Mucosa of descending colon (tissue), 3 donors: ENCODE measurements at regions not wholly inside any gene's neighbourhood (a gene's known extent, or its start where the extent isn't known, plus 50 kb on each side); places are given as distances from the start of the nearest gene placed in this dataset.

Experiments used
- ATAC-seq: fragments of 200-7000 bp; cut with Tn5 transposase; one replicate; pipeline ENCODE4 v1.9.1; 2020; ENCODE audit warnings: mild to moderate bottlenecking, moderate library complexity
- DNase-seq, 3 donors: peaks; one replicate each; pipeline ENCODE4 v3.0.0-alpha.2; 2020
- H3K36me3 ChIP-seq: fragments of 200-600 bp; one replicate; pipeline ENCODE4 v1.8.0; 2021; ENCODE audit warnings: low read depth, mild to moderate bottlenecking
- H3K4me1 ChIP-seq: fragments of 200-600 bp; one replicate; pipeline ENCODE4 v1.8.0; 2021; ENCODE audit warnings: low read depth, mild to moderate bottlenecking
- H3K4me3 ChIP-seq: fragments of 200-600 bp; one replicate; pipeline ENCODE4 v1.8.0; 2021; ENCODE audit warnings: mild to moderate bottlenecking
- H3K9me3 ChIP-seq: fragments of 200-600 bp; one replicate; pipeline ENCODE4 v1.8.0; 2021; ENCODE audit warnings: mild to moderate bottlenecking
- CTCF ChIP-seq: fragments of 200-600 bp; IDR thresholded peaks from one replicate; pipeline ENCODE4 v1.8.0; 2022; ENCODE audit warnings: antibody characterized with exemption, mild to moderate bottlenecking
- intact Hi-C, 2 donors: fragments of 100-400 bp; cut with DNase I in 1 of 2; cut with micrococcal nuclease in 1 of 2; formaldehyde crosslinking; loops; one replicate each; pipeline versions ENCODE4 v1.11.0 to v1.11.1; 2022; cut with DNase I, micrococcal nuclease
- donor health status: DM: no; HTN: no; CAD: no; lungs with moderate emphysema.
- donor health status: DM: no; HTN: no; CAD: no.
- donor health status: DM: no; HTN: yes; CAD: no.

DNA sequence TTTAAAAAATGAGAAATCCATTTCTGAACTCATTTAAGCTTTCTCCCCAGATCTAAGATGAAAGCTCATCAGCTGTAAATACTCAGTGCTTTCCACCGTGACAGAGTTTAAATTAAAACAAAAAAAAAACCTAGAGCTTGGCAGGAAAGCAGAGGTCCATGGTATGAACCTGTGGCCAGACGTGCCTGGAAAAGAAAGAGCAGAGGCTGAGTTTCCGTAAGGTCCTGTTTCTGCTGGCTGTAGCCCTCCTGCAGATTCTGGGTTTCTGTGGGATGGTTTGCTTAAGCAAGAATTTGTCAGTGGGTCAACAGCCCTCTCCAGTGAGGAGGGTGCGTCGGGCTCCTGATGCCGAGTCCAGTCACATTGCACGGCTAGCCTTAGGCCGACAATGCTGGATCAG is 383.2 kb downstream of the SAMD5 start:
- H3K36me3 ChIP-seq = no peaks in the 10 kb centered on the region
- TF ChIP-seq CTCF = no peak
- H3K9me3 ChIP-seq = no peaks in the 10 kb centered on the region
- no peak for DNase-seq
- no peaks in the 10 kb centered on the region for H3K4me1 ChIP-seq
- ATAC-seq = no peak
- intact Hi-C loops = no loop called here
- no peak overlapping the region for H3K4me3 ChIP-seq

- H3K4me3 ChIP-seq = no peak overlapping the region
- intact Hi-C loops = no loop called here
- no peaks in the 10 kb centered on the region for H3K9me3 ChIP-seq
- no peak for DNase-seq
- no peak for ATAC-seq
- H3K4me1 ChIP-seq = no peaks in the 10 kb centered on the region
- no peaks in the 10 kb centered on the region for H3K36me3 ChIP-seq
- TF ChIP-seq CTCF = no peak
Observed at GRCh38 chr6:147892476-147892875, 384.0 kb downstream of the SAMD5 start.

DNA sequence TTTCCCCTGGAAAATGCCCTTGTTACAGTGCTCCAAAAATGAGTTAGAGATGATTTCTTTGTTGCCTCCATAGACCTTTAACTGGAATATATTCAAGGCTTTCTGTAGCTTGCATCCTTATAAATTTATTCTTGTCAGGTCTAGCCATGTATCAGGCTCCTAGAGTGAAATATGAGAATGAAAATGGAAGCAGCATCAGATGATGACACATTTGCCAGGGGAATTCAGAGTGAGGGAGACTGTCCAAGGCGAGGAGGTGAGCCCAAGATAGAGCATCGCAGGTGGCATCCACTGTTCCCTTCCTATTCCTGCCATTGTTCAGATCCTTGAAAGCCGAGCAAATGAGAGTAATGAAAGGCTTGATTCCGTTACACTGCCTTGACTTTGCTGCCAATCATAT is 386.8 kb downstream of the SAMD5 start:
- DNase-seq (no peak), ATAC-seq (no peak)
- Histone ChIP-seq H3K4me1 (no peaks in the 10 kb centered on the region), H3K36me3 (no peaks in the 10 kb centered on the region), H3K9me3 (no peaks in the 10 kb centered on the region), H3K4me3 (no peak overlapping the region)
- intact Hi-C loops = no loop called here
- no peak for TF ChIP-seq CTCF

- DNase-seq (no peak), ATAC-seq (no peak)
- intact Hi-C loops = no loop called here
- no peaks in the 10 kb centered on the region for H3K9me3 ChIP-seq
- no peaks in the 10 kb centered on the region for H3K36me3 ChIP-seq
- no peak for TF ChIP-seq CTCF
- H3K4me1 ChIP-seq = no peaks in the 10 kb centered on the region
- H3K4me3 ChIP-seq = no peak overlapping the region
Observed at GRCh38 chr6:147900247-147900830, 391.8 kb downstream of the SAMD5 start.

- H3K9me3 ChIP-seq = no peaks in the 10 kb centered on the region
- intact Hi-C loops = no loop called here
- H3K4me3 ChIP-seq = no peak overlapping the region
- no peak for TF ChIP-seq CTCF
- DNase-seq (no peak), ATAC-seq (no peak)
- H3K4me1 ChIP-seq = no peaks in the 10 kb centered on the region
- no peaks in the 10 kb centered on the region for H3K36me3 ChIP-seq
Observed at GRCh38 chr6:147903321-147903720, 394.8 kb downstream of the SAMD5 start.

DNA sequence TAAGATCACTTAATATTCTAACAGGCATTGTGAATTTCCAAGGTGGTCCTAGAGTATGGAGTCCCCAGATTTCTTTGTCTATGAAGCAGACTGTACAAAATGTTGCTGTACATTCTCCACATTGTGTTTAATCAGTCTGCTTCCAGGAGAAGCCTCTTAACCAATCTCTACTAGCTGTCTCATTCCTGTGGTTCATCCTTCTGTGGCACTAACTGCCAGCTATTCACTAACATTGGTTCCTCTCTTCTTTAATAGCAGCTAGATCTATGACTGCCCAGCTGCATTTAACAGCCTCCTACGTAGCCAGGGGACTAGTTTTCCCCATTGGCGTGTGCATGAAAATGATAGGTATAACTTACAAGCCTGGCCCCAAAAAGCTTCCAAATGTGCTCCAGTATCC is 395.4 kb downstream of the SAMD5 start:
- Histone ChIP-seq H3K4me3 (no peak overlapping the region), H3K9me3 (no peaks in the 10 kb centered on the region), H3K4me1 (no peaks in the 10 kb centered on the region), H3K36me3 (no peaks in the 10 kb centered on the region)
- DNase-seq (no peak), ATAC-seq (no peak)
- intact Hi-C loops = no loop called here
- no peak for TF ChIP-seq CTCF
